GM23248 (cell line): ENCODE measurements at regions not wholly inside any gene's neighbourhood (a gene's known extent, or its start where the extent isn't known, plus 50 kb on each side); places are given as distances from the start of the nearest gene placed in this dataset.

Experiments used
- EZH2 ChIP-seq: fragments of 200-600 bp; sonication (generic); IDR thresholded peaks from 2 replicates; pipeline ENCODE4 v1.6.1; 2018; ENCODE audit warnings: antibody characterized with exemption, mild to moderate bottlenecking; ENCODE audit not compliant: insufficient read depth, poor library complexity, severe bottlenecking
- EZH2phosphoT487 ChIP-seq: fragments of 200-600 bp; sonication (generic); IDR thresholded peaks from 2 replicates; pipeline ENCODE4 v1.6.1; 2018; ENCODE audit warnings: antibody characterized with exemption, moderate library complexity, mild to moderate bottlenecking, low read depth; ENCODE audit not compliant: insufficient read depth

- TF ChIP-seq EZH2 (no peak), EZH2phosphoT487 (no peak)
These were observed 64.7 kb upstream of the JDP2 start for GRCh38 chr14:75363130-75363529.
